ENCODE measurements at regions not wholly inside any gene's neighbourhood (a gene's known extent, or its start where the extent isn't known, plus 50 kb on each side); places are given as distances from the start of the nearest gene placed in this dataset.
"Not testable (repeated sequence)": the region's sequence is repeated elsewhere in the genome, so short reads cannot be mapped to it uniquely, and the experiment has no call there.

DNA sequence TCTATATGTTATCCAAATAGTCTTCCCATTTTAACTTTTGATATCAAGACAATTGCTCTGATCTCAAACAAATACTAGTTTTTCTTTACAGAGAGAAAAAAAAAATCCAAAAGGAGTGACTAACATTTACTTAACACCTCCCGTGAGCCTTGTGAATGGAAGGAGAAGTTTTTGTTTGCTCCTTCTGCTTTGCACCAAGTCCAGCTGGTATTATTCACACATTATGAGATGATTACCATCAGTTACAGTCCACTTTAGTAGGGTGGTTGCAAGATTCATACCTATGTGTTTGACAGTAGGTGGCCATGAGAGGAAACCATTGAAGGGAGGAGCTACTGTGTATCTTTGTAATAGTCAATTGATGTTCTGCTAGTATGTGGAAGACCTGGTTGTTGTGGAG lies 443.4 kb upstream of the ZP4 start:
- no peak for DNase-seq

DNA sequence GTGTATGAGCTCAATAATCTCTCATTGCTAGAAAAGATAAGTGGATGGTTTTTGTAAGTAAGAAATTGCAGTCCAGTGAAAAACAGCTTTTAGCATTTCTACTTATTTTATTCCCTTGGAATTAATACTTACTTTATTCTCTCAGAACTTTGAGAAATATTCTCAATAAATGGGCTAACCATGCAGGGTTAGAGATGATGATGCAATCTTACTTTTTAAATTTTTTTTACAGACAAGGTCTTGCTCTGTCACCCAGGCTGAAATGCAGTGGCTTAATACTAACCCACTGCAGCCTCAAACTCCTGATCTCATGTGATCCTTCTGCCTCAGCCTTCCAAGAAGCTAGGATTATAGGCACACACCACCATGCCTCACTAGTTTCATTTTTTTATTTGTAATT lies 440.8 kb upstream of the ZP4 start:
- no peak for DNase-seq

DNA sequence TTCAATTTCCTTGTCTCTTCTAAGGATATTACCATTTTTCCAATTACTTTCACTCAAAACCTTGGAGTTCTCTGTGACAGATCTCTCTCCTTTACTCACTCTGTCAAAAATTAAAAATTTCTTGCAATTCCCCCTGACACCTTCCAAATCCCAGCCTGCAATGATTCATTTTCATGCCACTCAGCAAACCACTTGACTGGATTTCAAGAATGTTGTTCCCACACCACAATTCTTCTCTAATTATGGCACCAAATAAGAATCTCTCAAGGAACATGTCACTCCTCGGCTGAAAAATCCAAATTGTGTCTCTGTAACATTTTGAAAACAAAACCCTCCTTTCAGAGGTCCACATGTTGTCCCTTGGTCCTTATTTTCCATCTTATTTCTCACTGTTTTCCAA lies 438.9 kb upstream of the ZP4 start:
- DNase-seq = no peak

DNA sequence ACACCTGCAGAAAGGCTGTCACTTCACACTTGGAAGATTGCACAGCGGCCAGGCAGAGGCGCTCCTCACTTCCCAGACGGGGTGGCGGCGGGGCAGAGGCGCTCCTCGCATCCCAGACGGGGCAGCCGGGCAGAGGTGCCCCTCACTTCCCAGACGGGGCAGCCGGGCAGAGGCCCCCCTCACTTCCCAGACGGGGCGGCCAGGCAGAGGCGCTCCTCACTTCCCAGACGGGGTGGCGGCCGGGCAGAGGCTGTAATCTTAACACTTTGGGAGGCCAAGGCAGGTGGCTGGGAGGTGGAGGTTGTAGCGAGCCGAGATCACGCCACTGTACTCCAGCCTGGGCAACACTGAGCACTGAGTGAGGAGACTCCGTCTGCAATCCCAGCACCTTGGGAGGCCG lies 436.3 kb upstream of the ZP4 start:
- not testable (repeated sequence) for DNase-seq

DNA sequence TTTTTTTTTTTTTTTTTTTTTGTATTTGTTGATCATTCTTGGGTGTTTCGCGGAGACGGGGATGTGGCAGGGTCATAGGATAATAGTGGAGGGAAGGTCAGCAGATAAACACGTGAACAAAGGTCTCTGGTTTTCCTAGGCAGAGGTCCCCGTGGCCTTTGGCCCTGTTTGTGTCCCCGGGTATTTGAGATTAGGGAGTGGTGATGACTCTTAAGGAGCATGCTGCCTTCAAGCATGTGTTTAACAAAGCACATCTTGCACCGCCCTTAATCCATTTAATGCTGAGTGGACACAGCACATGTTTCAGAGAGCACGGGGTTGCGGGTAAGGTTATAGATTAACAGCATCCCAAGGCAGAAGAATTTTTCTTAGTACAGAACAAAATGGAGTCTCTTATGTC lies 435.8 kb upstream of the ZP4 start:
- DNase-seq = not testable (repeated sequence)

DNA sequence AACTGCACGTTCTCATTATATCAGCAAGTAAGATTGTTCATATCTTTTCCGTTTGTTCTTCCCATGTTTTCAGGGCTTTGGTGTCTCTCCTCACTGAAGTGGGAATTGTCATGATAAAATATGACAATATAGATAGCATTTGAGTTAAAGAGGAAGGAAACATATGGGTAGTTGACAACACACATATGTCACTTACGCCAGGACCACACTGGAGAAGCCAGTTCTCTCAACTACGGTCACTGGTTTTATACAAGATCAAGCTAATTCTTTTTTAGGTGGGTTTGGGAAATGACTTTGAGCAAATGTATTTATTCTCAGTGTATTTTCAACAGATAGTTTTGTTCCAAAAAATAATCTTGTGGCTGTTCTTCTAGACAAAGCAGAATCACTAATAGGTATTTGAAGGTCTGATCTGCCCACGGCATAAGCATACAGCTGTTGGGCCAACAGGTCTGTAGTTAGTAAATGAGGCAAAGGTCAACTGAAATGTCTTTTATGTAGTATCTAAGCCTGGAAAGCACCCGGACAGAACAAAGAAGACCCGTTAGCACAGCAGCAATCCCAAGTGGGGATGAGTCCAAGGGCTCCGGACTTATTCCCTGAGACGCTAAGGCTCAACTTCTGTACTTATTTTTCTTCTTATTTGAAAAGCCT lies 433.6 kb upstream of the ZP4 start:
- DNase-seq = no peak

DNA sequence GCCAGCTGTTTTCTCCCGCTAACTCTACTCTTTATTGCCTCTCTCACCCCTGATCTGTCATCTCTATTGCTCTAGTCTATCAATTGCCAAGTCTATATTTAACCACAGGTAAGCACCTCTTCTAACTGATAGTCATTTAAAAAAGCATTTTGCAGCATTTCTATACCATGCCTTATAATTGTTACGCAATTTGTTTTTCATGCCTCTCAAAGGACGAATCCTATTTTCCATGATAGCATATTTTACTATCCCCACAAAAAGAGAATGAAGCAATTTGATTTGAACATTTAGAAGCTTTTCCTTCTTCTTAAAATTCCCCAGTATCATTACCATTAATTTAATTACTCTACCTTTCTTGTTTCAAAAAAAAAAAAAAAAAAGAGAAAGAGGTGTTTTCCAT lies 432.8 kb upstream of the ZP4 start:
- DNase-seq = no peak

DNA sequence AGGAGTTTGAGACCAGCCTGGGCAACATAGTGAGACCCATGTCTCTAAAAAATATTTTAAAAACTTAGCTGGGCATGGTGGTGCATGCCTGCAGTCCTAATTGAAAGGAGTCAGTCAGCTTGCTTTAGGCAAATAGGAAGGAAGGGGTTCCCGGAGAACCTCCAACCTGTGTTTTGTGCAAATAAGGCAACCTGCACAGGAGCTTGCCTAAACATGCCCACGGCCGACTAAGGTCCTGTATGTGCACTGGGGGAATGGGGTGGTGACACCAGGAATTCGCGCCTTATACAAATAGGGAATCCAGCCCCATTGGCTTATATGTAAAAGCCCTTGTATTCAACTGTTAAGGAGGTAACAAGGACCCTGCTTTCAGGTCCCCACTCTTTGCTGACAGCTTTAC lies 429.2 kb upstream of the ZP4 start:
- DNase-seq = no peak

DNA sequence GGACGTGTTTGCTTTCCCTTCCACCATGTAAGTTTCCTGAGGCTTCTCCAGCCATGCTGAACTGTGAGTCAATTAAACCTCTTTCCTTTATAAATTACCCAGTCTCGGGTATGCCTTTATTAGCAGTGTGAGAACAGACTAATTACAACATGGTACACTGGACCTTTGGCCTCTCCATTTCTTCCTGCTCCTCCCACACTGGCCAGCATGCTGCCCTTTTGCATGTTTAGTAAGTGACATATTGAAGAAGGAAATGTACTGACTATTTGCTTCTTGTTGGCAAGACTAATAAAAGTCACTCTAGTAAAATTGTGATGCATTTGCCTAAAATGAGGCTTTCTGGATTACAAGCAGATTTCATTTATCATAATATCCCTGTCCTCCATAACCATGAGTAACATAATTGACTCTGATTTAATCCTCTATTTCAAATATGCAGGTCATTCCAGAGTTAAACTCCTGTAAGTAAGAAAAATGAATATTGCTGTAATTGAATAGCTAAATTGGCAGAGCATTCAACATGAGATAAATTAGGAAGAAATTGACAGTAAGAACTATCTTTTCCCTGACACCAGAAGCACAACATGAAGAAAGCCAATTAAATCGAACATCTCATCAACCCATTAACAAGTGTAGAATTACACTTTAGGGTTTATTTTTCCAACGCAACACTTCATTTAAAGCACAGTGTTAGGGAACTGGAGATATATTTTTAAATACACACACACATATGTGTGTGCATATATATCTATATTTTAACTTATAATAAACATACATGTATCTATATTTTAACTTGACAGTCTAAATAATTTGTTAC lies 427.8 kb upstream of the ZP4 start:
- DNase-seq = no peak

DNA sequence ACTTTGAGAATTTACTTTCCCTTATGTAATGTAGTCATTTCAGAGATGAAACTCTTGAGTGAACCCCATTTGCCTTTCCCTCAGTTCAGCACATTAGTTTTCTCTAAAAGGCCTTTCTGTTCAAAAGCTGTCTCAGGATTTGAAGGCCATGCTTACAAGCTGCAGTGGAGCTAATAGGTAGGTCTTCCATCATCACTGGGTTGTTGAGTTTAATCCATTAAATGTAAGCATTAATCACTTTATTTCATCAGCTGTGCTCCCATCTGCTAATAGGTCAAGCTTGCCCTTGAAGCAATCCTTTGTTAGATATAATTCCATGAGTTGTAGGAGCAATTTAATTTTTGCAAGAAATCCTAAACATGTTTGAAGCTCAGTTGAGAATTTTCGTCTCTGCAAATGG lies 422.2 kb upstream of the ZP4 start:
- no peak for DNase-seq

DNA sequence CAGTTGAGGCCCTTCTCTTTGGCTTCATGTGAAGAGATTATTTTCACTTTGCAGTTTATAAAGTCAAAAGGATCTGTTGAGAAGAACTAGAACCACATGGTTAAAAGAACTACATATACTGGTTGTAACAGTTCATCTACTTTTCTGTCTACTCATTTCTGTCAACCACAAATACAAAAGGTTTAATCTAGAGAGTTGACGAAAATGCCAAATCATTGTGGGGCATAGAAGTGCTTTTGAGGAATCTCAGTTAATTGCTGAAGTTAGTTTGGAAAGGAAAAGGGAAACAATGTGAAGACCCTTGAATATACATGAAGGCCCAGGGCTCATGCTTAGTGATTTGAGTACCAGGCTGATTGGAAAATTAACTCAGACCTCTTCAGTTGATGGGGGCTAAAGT lies 415.7 kb upstream of the ZP4 start:
- DNase-seq = no peak

DNA sequence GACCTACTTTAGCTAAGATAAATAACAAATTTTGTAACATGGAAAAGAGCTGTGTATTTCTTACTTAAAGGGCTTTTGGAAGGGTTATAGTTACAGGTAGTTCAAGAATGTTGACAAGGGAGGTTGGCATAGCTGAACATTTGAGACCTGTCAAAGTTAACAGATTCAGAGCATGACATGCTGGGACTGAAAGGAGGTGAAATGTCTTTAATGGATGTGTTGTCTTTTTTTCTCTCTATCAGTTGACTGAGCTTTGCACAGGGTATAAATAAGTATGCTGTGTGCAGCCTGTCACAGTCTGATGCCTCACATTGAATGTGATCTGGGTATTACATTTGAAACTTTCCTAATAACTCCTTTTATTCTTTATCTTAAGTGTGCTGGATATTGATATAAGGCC lies 411.9 kb upstream of the ZP4 start:
- no peak for DNase-seq

DNA sequence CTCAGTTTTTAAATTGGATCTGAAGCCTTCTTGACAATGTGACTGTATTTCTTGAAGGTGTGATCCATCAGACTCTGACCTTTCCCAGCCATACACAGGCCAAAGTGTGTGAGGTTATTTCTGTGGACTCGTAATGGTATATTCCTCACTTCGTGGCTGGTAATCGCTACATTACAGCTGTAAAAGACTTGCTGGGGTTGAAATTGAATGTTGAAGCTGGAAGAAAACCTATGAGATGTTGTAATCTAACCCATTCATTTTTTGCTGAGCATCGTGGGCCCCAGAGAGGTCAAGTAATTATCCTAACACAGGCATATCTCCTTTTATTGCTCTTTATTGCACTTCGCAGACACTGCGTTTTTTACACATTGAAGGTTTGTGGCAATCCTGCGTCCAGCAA lies 405.6 kb upstream of the ZP4 start:
- no peak for DNase-seq

DNA sequence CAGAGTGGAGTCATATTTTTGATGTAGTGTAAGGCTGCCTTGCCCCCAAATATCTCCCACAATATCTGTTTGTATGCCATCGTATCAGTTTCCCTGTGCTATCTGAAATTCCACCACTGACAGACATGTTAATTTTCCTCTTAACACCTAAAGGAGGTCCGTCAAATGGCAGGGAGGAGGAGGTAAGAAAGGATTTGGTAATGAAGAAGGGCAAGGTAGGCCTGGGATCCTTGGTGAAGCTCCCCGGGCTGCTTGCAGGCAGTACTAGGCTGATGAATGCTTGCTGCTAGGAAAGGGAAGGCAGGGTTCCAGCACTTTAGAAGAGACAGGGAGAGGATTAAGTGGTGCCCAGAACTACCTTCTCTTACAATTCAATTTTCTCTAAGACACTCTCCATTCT lies 402.4 kb upstream of the ZP4 start:
- DNase-seq = no peak

DNA sequence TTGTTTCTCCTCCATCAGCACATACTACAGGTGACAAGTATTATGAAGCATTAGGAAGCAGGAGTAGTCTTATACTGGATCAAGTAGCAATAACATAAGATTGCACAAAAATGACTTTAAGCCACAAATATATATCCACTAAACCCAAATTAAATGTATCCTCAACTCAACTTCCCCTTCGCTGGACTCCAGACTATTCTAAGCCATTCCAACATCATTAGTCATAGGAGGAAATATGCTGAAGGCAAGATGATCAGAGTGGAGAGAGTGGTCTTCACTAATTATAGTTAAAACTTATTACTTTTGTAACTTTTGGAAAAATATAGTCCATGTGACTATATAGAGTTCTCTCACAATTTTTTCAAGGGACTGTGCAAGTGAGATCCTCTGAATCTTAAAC lies 390.7 kb upstream of the ZP4 start:
- DNase-seq = no peak

DNA sequence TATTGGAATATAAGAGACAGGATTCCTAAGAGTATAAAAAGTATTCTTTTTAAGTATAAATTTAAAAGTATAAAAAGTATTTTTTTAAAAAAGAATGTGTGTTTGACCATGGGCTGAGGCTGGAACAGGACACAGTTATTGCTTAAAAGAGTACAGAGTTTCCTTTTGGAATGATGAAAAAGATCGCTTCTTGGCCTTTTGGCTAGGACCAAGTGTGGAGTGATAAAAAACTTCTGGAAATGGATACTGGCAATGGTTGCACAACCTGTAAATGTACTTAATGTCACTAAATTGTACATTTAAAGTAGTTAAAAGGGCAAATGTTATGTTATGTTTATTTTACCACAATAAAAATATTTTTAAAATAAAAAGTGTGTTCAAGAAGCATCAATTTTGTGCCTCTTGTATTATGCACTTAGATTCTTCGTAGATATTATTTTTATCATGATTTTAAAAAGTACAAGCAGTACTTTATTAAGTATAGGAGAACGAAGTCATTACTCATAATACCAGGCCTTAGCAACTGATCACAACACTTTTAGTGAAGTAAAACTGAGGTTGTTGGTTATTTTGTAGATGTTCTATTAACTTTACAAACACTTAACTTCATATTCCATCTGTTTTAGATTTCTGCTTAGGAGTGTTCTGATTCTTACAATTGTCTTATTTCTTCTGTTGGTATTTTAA lies 389.1 kb upstream of the ZP4 start:
- DNase-seq = no peak

DNA sequence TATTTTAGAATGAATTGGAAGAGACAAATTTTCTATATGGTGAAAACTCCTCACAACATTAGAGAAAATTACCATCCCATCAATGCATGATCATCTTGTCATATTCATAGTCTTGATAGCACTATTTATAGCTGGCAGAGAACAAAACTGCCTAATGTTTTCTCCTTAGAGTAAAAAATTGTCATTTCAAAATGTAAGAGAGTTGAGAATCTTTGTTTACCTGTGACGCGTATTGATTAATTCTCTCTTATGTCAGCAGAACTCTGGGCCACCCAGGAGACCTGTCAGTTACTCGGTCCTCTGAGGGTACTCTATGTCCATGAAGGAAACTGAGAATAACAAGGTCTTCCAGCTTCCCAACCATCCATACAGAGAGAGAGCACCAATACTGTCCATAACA lies 381.4 kb upstream of the ZP4 start:
- DNase-seq = no peak

DNA sequence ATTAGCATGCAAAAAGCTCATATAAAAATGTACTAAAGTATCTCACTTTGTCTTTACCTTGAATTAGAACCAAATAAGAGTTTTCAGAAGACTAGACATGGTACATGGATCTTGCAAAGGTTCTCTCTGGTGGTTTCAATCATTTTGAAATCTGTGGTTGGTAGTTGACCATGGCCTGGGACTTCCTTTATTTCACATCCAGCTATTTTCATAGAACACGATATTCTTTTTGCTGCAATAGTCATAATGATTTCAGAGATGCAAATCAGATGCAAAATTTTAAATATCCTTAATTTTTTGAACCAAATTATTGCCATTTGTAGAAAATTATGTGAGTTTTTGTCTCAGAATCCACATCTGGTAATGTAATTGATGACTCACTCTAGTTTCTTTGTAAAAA lies 375.1 kb upstream of the ZP4 start:
- DNase-seq = no peak

DNA sequence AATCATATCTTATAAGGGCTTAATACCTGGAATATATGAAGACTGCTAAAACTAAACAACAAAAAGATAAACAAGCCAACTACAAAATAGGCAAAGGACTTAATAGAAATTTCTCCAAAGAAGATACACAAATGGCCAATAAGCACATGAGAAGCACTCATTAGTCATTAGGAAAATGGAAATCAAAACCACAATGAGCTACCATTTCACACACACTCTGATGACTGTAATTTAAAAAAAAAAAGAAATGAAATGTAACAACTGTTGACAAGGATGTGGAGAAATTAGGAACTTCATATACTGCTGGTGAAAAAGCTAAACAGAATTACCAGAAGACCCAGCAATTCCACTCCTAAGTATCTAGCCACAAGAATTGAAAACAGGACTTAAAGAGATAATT lies 374.2 kb upstream of the ZP4 start:
- no peak for DNase-seq

DNA sequence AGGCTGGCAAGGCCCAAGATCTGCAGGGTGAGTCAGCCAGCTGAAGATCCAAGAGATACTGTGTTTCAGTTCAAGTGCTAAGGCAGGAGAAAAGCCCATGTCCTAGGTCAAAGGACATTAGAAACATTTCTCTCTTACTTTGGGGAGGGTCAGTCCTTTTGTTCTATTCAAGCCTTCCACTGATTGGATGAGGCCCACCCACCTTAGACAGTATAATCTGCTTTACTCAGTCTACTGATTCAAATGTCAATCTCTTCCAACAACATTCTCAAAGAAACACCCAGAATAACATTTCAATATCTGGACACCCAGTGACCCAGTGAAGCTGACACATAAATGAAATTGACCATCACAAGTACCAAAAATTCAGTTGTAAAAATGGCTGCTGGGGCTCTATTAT lies 367.8 kb upstream of the ZP4 start:
- DNase-seq = no peak

DNA sequence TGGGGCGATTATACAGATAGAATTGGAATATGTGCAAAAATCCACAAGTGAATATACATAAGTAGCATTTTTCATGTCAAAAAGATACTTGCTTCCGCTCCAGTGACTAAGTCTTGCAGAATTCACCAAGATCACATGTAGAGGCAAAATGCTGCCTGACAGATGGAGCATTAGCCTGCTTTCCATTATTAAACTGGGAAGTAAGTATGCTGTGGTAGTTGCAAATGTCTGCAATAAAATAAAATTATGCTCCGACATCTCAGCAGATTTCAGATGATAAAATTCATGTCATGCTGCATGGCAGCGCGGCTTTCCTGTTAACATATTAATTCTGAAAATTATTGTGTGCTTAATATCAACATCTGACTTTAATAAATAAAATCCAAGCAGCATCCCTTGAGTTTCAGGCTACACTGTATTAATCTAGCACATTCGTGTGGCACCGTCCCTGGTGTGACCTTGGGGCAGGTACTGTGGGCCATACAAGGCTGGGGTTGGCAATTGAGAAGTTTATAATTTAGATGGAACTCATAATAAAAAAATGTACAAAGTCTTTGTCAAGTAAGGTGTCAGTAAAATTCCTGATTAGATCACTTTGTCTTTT lies 366.4 kb upstream of the ZP4 start:
- DNase-seq = no peak

DNA sequence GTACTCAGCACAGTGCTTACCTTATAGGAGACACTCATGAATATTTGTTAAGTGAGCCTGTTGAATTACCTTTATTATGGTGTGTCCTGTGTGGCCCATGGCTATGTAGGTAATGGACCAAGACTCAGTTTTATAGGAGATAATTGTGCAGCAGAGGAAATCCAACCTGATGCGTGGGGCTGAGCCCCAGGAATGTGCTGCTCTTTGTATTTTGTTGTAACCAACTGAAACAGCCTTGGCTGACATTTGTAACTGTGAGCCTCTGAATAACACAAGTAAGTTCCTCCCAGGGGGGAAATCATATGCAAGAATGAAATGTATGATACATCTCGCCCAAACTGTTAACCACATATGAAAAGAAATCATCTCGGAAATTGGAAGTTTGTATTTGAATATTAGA lies 364.2 kb upstream of the ZP4 start:
- DNase-seq = no peak

DNA sequence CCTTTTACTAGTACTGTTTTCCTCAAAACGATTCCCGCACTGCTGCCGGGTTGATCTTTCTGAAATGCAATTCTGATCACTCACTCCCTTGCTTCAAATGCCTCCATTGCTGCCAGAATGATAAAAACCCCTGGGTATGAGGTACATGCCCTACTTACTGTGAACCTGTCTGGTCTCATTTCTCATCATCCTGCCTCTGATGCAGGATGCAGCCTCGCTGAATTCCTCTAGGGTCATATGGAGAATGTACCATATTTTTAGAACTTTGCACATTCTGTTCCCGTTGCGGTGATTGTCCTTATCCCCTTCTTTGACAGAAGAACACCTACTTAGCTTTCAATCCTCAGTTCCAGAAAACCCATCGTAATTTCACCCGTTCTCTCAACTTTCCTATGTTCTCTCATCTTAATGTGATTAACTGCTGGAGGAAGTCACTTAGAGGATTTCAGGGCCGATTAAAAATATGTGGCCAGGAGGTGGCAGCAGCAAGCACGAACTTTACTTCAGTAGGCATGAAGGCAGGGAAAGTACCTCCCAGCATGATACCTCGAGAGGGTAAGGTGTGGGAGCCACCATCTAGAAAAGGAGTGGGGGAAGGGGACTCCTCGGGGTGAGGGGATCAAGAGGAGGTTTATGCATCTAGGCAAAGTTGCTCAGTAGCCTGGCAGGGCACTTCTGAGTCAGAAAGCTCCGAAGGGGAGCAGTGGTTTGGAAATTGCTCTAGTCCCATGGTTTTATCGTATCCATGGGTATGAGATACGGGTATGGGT lies 361.5 kb upstream of the ZP4 start:
- peak; percentile 33 for DNase-seq

Measured in activated CD4-positive, alpha-beta T cell treated with anti-CD3 and anti-CD28 coated beads, Interleukin-2, Interleukin-6, amounts not matched to agents 100 ng/mL and 50 ng/mL, durations not matched to agents 16 hours and 8 hours (primary cell).